Liver (tissue), 7 donors: ENCODE measurements at regions not wholly inside any gene's neighbourhood (a gene's known extent, or its start where the extent isn't known, plus 50 kb on each side); places are given as distances from the start of the nearest gene placed in this dataset.

Experiments
- DNase-seq: peaks from one replicate; pipeline ENCODE4 v3.0.0-alpha.2; 2017; ENCODE audit warnings: low spot score
- H3K27ac ChIP-seq, 2 donors: one replicate each; pipeline ENCODE4 v1.7.0; 2013; ENCODE audit warnings: inconsistent platforms in 2 of 2, low read length in 2 of 2, control low read depth in 1 of 2, low read depth in 1 of 2, mild to moderate bottlenecking in 1 of 2
- H3K27me3 ChIP-seq, 4 donors: one replicate each; pipeline versions ENCODE4 v1.6.1 to v1.7.0; 2013; ENCODE audit warnings: low read length in 3 of 4, inconsistent platforms in 1 of 4, mild to moderate bottlenecking in 1 of 4, moderate library complexity in 1 of 4; ENCODE audit not compliant: control insufficient read depth in 4 of 4, insufficient read depth in 4 of 4
- H3K36me3 ChIP-seq, 4 donors: one replicate each; pipeline versions ENCODE4 v1.6.1 to v1.7.0; 2013; ENCODE audit warnings: low read length in 3 of 4, mild to moderate bottlenecking in 3 of 4, low read depth in 1 of 4, moderate library complexity in 1 of 4; ENCODE audit not compliant: control insufficient read depth in 4 of 4, insufficient read depth in 3 of 4
- H3K4me1 ChIP-seq, 4 donors: one replicate each; pipeline versions ENCODE4 v1.6.1 to v1.7.0; 2013; ENCODE audit warnings: low read length in 3 of 4, mild to moderate bottlenecking in 3 of 4, moderate library complexity in 1 of 4; ENCODE audit not compliant: control insufficient read depth in 4 of 4, insufficient read depth in 4 of 4
- H3K4me3 ChIP-seq, 3 donors: one replicate each; pipeline versions ENCODE4 v1.6.1 to v1.7.0; 2013; ENCODE audit warnings: low read length in 3 of 3, control low read depth in 1 of 3, low read depth in 1 of 3, mild to moderate bottlenecking in 1 of 3
- H3K9ac ChIP-seq, 2 donors: one replicate each; pipeline ENCODE4 v1.7.0; 2013; ENCODE audit warnings: low read length in 2 of 2, mild to moderate bottlenecking in 2 of 2, moderate library complexity in 2 of 2, control low read depth in 1 of 2, low read depth in 1 of 2
- H3K9me3 ChIP-seq, 4 donors: one replicate each; pipeline versions ENCODE4 v1.6.1 to v1.7.0; 2013; ENCODE audit warnings: low read length in 3 of 4; ENCODE audit not compliant: control insufficient read depth in 4 of 4
- ATF3 ChIP-seq: IDR thresholded peaks from 2 replicates; pipeline ENCODE4 v1.6.1; 2016; ENCODE audit warnings: antibody characterized with exemption
- FOXA1 ChIP-seq: IDR thresholded peaks from 2 replicates; pipeline ENCODE4 v1.6.1; 2016; ENCODE audit warnings: antibody characterized with exemption
- FOXA2 ChIP-seq: IDR thresholded peaks from 2 replicates; pipeline ENCODE4 v1.6.1; 2016; ENCODE audit warnings: antibody characterized with exemption
- HNF4A ChIP-seq, 2 donors: conservative IDR thresholded peaks; 2 replicates each; pipeline ENCODE4 v1.6.1; 2016; ENCODE audit warnings: antibody characterized with exemption in 2 of 2, mild to moderate bottlenecking in 2 of 2
- RAD21 ChIP-seq, 2 donors: IDR thresholded peaks; 2 replicates each; pipeline ENCODE4 v1.6.1; 2016; ENCODE audit warnings: antibody characterized with exemption in 2 of 2, mild to moderate bottlenecking in 2 of 2
- SP1 ChIP-seq: IDR thresholded peaks from 2 replicates; pipeline ENCODE4 v1.6.1; 2018; ENCODE audit warnings: antibody characterized with exemption, mild to moderate bottlenecking
- TAF1 ChIP-seq: conservative IDR thresholded peaks from 2 replicates; pipeline ENCODE4 v1.6.1; 2016; ENCODE audit warnings: antibody characterized with exemption, mild to moderate bottlenecking
- YY1 ChIP-seq: IDR thresholded peaks from 2 replicates; pipeline ENCODE4 v1.6.1; 2016; ENCODE audit warnings: antibody characterized with exemption, mild to moderate bottlenecking
- WGBS: extraction: QIAGEN DNeasy Blood & Tissue Kit; methylation state at CpG from one replicate; pipeline ENCODE4 v1.1.7; 2013; 5-methylcytosine and 5-hydroxymethylcytosine counted together
- TF ChIP-seq, protein P1 (sequence below): IDR thresholded peaks from 2 replicates; pipeline ENCODE4 v1.6.1; 2016; ENCODE audit warnings: antibody characterized with exemption, mild to moderate bottlenecking
- TF ChIP-seq, protein P2 (sequence below): IDR thresholded peaks from 2 replicates; pipeline ENCODE4 v1.6.1; 2016; ENCODE audit warnings: antibody characterized with exemption
- TF ChIP-seq, protein P3 (sequence below): IDR thresholded peaks from 2 replicates; pipeline ENCODE4 v1.6.1; 2016; ENCODE audit warnings: antibody characterized with exemption
- donor health status: healthy.
- donor health status: healthy.
- donor health status: healthy.
- donor health status: healthy.

- 94% methylated on average over 9 of the region's 9 CpGs for WGBS
- peaks cover 0 to 11% (median 7%) of the 10 kb centered on the region in 4 donors for H3K4me1 ChIP-seq
- no peaks in the 10 kb centered on the region for H3K27me3 ChIP-seq
- no peaks in the 10 kb centered on the region for H3K36me3 ChIP-seq
- no peak for DNase-seq
- no peak overlapping the region for H3K4me3 ChIP-seq
- TF ChIP-seq YY1 (no peak), FOXA2 (no peak), ATF3 (no peak), FOXA1 (no peak), SP1 (no peak), HNF4A (conservative IDR thresholded peaks at IDR 0.05) (no peak)
- TF ChIP-seq, protein P1, sequence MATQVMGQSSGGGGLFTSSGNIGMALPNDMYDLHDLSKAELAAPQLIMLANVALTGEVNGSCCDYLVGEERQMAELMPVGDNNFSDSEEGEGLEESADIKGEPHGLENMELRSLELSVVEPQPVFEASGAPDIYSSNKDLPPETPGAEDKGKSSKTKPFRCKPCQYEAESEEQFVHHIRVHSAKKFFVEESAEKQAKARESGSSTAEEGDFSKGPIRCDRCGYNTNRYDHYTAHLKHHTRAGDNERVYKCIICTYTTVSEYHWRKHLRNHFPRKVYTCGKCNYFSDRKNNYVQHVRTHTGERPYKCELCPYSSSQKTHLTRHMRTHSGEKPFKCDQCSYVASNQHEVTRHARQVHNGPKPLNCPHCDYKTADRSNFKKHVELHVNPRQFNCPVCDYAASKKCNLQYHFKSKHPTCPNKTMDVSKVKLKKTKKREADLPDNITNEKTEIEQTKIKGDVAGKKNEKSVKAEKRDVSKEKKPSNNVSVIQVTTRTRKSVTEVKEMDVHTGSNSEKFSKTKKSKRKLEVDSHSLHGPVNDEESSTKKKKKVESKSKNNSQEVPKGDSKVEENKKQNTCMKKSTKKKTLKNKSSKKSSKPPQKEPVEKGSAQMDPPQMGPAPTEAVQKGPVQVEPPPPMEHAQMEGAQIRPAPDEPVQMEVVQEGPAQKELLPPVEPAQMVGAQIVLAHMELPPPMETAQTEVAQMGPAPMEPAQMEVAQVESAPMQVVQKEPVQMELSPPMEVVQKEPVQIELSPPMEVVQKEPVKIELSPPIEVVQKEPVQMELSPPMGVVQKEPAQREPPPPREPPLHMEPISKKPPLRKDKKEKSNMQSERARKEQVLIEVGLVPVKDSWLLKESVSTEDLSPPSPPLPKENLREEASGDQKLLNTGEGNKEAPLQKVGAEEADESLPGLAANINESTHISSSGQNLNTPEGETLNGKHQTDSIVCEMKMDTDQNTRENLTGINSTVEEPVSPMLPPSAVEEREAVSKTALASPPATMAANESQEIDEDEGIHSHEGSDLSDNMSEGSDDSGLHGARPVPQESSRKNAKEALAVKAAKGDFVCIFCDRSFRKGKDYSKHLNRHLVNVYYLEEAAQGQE, result no peak
- TF ChIP-seq, protein P2, sequence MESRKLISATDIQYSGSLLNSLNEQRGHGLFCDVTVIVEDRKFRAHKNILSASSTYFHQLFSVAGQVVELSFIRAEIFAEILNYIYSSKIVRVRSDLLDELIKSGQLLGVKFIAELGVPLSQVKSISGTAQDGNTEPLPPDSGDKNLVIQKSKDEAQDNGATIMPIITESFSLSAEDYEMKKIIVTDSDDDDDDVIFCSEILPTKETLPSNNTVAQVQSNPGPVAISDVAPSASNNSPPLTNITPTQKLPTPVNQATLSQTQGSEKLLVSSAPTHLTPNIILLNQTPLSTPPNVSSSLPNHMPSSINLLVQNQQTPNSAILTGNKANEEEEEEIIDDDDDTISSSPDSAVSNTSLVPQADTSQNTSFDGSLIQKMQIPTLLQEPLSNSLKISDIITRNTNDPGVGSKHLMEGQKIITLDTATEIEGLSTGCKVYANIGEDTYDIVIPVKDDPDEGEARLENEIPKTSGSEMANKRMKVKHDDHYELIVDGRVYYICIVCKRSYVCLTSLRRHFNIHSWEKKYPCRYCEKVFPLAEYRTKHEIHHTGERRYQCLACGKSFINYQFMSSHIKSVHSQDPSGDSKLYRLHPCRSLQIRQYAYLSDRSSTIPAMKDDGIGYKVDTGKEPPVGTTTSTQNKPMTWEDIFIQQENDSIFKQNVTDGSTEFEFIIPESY, result no peak
- TF ChIP-seq, protein P3, sequence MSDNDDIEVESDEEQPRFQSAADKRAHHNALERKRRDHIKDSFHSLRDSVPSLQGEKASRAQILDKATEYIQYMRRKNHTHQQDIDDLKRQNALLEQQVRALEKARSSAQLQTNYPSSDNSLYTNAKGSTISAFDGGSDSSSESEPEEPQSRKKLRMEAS, result no peak
- no peaks in the 10 kb centered on the region for H3K9me3 ChIP-seq
- H3K27ac ChIP-seq, result no peak overlapping the region
- no peak overlapping the region for H3K9ac ChIP-seq
These were observed 132.6 kb downstream of the BANF2 start for GRCh38 chr20:17832236-17832915.

DNA sequence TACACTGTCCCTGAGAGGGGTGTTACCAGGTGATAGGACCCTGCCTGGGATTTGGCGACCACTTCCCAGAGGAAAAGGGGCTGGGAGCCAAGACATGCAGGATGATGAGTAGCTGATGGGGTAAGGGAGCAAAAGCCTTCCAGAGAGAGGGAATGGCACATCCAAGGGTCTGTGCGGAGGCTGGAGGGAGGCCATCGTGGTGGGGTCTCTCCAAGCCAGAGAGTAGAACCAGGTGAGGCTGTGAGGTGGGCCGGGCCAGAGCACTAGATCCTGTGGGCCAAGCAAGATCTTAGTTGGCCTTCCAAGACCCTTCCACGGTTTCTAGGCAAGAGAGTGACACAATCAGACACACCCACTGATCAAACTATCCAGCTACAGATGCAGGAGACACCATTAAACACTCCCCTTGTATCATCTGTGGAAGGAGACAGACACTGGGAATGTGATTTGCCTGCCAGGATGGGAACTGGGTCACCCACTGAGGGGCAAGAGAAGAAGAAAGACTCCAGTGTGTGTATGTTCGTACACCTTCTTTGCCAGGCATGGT, 128.9 kb downstream of the BANF2 start:
- H3K4me3 ChIP-seq, result no peak overlapping the region
- no peak overlapping the region for H3K9ac ChIP-seq
- WGBS, result 95% methylated on average over 6 of the region's 6 CpGs
- H3K27me3 ChIP-seq, result no peaks in the 10 kb centered on the region
- no peak for TF ChIP-seq HNF4A (conservative IDR thresholded peaks at IDR 0.05)
- TF ChIP-seq, protein P1, result no peak
- TF ChIP-seq SP1, result no peak
- TF ChIP-seq RAD21 (IDR thresholded peaks at IDR 0.05), result no peak
- no peak for TF ChIP-seq TAF1
- no peak for TF ChIP-seq ATF3
- no peaks in the 10 kb centered on the region for H3K36me3 ChIP-seq
- H3K4me1 ChIP-seq, result peaks cover 0 to 16% (median 6%) of the 10 kb centered on the region in 4 donors
- H3K9me3 ChIP-seq, result no peaks in the 10 kb centered on the region
- no peak for DNase-seq
- H3K27ac ChIP-seq, result no peak overlapping the region
